Calu3 (cell line): ENCODE measurements at regions not wholly inside any gene's neighbourhood (a gene's known extent, or its start where the extent isn't known, plus 50 kb on each side); places are given as distances from the start of the nearest gene placed in this dataset.

ENCODE experiments used
- BruUV-seq: library from RNA; stranded (reverse); fragments of 400-500 nt; replicated peaks from 2 replicates; lab custom pipeline; 2021; lab: Mats Ljungman, UMichigan
- CTCF ChIA-PET: fragments of 300-600 bp; sonication (Branson Sonifier 250); formaldehyde crosslinking; loops from one replicate; lab custom pipeline; 2022; ENCODE audit warnings: antibody characterized with exemption; lab: Charles Lee
- DNase-seq: peaks from one replicate; pipeline ENCODE4 v3.0.0; 2022
- H3K27ac Mint-ChIP-seq: one replicate; pipeline ENCODE4 v1.8.0; 2022; ENCODE audit warnings: mixed read lengths; ENCODE audit not compliant: unreplicated experiment
- H3K27me3 Mint-ChIP-seq: one replicate; pipeline ENCODE4 v1.8.0; 2022; ENCODE audit warnings: mixed read lengths; ENCODE audit not compliant: unreplicated experiment
- H3K36me3 Mint-ChIP-seq: one replicate; pipeline ENCODE4 v1.8.0; 2022; ENCODE audit warnings: mild to moderate bottlenecking, moderate library complexity, mixed read lengths; ENCODE audit not compliant: insufficient read depth, unreplicated experiment
- H3K4me1 Mint-ChIP-seq: one replicate; pipeline ENCODE4 v1.8.0; 2022; ENCODE audit warnings: mild to moderate bottlenecking, low read depth, mixed read lengths; ENCODE audit not compliant: unreplicated experiment
- H3K4me3 Mint-ChIP-seq: one replicate; pipeline ENCODE4 v1.8.0; 2022; ENCODE audit warnings: mild to moderate bottlenecking, low read depth, moderate library complexity, mixed read lengths; ENCODE audit not compliant: unreplicated experiment
- H3K9me3 Mint-ChIP-seq: one replicate; pipeline ENCODE4 v1.8.0; 2022; ENCODE audit warnings: low read depth, mixed read lengths; ENCODE audit not compliant: unreplicated experiment
- intact Hi-C: fragments of 100-400 bp; cut with micrococcal nuclease; formaldehyde crosslinking; loops from one replicate; pipeline ENCODE4 v1.10.0; 2022; ENCODE audit not compliant: unreplicated experiment
- TF ChIP-seq, protein P1 (sequence below): fragments of 200-600 bp; IDR thresholded peaks from one replicate; pipeline ENCODE4 v1.8.0; 2022; ENCODE audit warnings: antibody characterized with exemption; ENCODE audit not compliant: unreplicated experiment

DNA sequence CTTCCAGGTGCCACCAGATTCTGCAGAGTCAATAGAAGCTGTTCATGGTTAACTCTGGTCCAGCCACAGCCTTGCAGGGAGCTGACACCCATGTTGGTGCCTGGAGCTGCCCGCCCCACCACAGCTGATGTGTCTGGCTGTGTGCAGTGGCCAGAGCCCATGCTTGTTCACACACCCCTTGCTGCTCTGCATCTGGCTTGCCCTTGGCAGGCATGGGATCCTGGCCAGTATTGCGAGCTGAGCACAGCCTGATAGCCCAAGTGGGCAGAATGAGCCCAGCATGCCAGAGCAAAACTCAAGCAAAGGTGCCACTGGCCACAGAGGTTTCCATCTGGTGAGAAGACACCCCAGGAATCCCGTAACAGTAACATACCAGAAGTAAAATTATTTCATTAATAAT lies 843.6 kb downstream of the SORCS1 start:
- intact Hi-C loops: no loop called here
- CTCF ChIA-PET: no interaction called here
- Mint-ChIP-seq H3K4me3 (no peak overlapping the region), H3K27me3 (no peaks in the 10 kb centered on the region), H3K4me1 (no peaks in the 10 kb centered on the region), H3K27ac (no peak overlapping the region), H3K36me3 (no peaks in the 10 kb centered on the region), H3K9me3 (peaks cover 1% of the 10 kb centered on the region)
- DNase-seq: no peak
- no TSS peak for BruUV-seq
- TF ChIP-seq, protein P1, sequence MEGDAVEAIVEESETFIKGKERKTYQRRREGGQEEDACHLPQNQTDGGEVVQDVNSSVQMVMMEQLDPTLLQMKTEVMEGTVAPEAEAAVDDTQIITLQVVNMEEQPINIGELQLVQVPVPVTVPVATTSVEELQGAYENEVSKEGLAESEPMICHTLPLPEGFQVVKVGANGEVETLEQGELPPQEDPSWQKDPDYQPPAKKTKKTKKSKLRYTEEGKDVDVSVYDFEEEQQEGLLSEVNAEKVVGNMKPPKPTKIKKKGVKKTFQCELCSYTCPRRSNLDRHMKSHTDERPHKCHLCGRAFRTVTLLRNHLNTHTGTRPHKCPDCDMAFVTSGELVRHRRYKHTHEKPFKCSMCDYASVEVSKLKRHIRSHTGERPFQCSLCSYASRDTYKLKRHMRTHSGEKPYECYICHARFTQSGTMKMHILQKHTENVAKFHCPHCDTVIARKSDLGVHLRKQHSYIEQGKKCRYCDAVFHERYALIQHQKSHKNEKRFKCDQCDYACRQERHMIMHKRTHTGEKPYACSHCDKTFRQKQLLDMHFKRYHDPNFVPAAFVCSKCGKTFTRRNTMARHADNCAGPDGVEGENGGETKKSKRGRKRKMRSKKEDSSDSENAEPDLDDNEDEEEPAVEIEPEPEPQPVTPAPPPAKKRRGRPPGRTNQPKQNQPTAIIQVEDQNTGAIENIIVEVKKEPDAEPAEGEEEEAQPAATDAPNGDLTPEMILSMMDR: no peak

DNA sequence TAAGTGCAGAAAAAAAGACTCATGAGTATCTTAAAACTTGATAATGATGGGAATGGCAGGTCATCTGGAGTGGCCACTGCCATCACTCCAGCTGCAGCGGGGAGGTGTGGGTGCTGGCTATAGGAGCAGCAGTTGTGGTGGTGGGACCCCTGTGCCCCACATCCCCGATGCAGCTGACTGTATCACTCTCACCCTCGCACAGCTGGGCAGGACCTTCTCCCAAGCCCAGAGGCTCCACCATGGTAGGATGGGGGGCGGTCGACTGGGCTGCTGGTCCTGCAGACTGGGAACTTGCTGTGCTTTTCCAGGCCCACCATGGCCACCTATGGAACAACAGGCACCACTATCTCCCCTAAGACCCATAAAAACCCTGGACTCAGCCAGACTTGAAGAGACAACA lies 844.4 kb downstream of the SORCS1 start:
- TF ChIP-seq, protein P1: no peak
- BruUV-seq: no TSS peak
- H3K27ac Mint-ChIP-seq: no peak overlapping the region
- CTCF ChIA-PET: interaction anchor here (0.5 kb wide), 1 partner anchor 7 kb away, joined by 4 read pairs; no protein-coding TSS in a partner anchor
- H3K4me1 Mint-ChIP-seq: no peaks in the 10 kb centered on the region
- intact Hi-C loops: no loop called here
- H3K36me3 Mint-ChIP-seq: no peaks in the 10 kb centered on the region
- H3K27me3 Mint-ChIP-seq: no peaks in the 10 kb centered on the region
- H3K9me3 Mint-ChIP-seq: no peaks in the 10 kb centered on the region
- no peak for DNase-seq
- no peak overlapping the region for H3K4me3 Mint-ChIP-seq

DNA sequence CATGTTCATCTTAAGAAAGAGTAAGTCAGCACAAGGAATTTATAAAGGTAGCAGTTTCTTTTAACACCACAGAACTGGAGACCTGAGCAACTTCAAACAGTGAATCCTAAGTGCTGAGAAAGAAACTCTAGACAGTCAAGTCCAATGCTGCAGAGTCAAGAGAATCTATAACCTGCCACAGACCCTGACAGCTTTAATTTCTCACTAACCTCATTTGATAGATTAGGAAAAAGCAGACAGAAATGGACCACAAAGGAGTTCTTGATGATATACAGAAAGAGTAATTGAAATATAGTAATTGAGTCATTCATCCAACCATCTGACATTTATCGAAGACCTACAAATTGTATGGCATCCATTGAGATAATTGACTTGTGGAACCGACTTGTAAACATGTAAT lies 847.0 kb downstream of the SORCS1 start:
- Mint-ChIP-seq H3K27ac (no peak overlapping the region), H3K27me3 (no peaks in the 10 kb centered on the region), H3K36me3 (no peaks in the 10 kb centered on the region), H3K9me3 (no peaks in the 10 kb centered on the region), H3K4me3 (no peak overlapping the region), H3K4me1 (no peaks in the 10 kb centered on the region)
- intact Hi-C loops: no loop called here
- no TSS peak for BruUV-seq
- DNase-seq: no peak
- CTCF ChIA-PET: no interaction called here
- TF ChIP-seq, protein P1: no peak

DNA sequence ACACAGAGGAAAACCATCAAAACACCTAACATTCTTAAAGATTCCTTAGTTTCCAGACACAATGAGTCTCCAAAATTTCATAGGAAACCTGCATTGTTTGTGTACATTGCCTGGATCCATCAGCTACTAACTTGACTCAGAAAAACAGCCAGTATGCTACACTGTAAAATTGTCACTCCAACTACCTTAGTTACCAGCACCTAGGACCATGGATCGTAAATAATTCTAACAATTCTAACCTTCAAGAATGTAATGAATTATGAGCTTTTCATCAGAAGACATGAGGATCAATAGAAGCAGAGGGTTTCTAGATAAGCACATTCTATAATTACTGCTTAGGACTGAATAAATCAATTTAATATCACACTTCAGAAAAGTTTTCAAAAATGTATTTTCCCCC lies 851.5 kb downstream of the SORCS1 start:
- Mint-ChIP-seq H3K27me3 (no peaks in the 10 kb centered on the region), H3K27ac (no peak overlapping the region), H3K4me1 (no peaks in the 10 kb centered on the region), H3K9me3 (no peaks in the 10 kb centered on the region), H3K36me3 (no peaks in the 10 kb centered on the region), H3K4me3 (no peak overlapping the region)
- TF ChIP-seq, protein P1: no peak
- BruUV-seq: no TSS peak
- intact Hi-C loops: no loop called here
- CTCF ChIA-PET: interaction anchor here (0.7 kb wide), 1 partner anchor 7 kb away, joined by 4 read pairs; no protein-coding TSS in a partner anchor
- no peak for DNase-seq
